GM12872 (cell line): ENCODE measurements at regions not wholly inside any gene's neighbourhood (a gene's known extent, or its start where the extent isn't known, plus 50 kb on each side); places are given as distances from the start of the nearest gene placed in this dataset.

Experiments
- CTCF ChIP-seq: IDR thresholded peaks from 3 replicates; pipeline ENCODE4 v1.5.1; 2011; ENCODE audit warnings: low read depth, mild to moderate bottlenecking, low read length, moderate library complexity; ENCODE audit not compliant: insufficient read depth

- TF ChIP-seq CTCF, result no peak
Observed at GRCh38 chr2:43080571-43081021, 145.8 kb downstream of the ZFP36L2 start.

- TF ChIP-seq CTCF, result no peak
Observed at GRCh38 chr2:43078781-43079755, 147.3 kb downstream of the ZFP36L2 start.

- no peak for TF ChIP-seq CTCF
Observed at GRCh38 chr2:43078301-43078700, 148.1 kb downstream of the ZFP36L2 start.

- no peak for TF ChIP-seq CTCF
Observed at GRCh38 chr2:43077876-43078275, 148.5 kb downstream of the ZFP36L2 start.

- no peak for TF ChIP-seq CTCF
Observed at GRCh38 chr2:43076676-43077075, 149.7 kb downstream of the ZFP36L2 start.

GRCh38 chr2:43075811-43076585 is 150.4 kb downstream of the ZFP36L2 start:
- no peak for TF ChIP-seq CTCF

GRCh38 chr2:43075054-43075593 is 151.3 kb downstream of the ZFP36L2 start:
- TF ChIP-seq CTCF, result no peak
